ENCODE measurements at regions not wholly inside any gene's neighbourhood (a gene's known extent, or its start where the extent isn't known, plus 50 kb on each side); places are given as distances from the start of the nearest gene placed in this dataset.

DNA sequence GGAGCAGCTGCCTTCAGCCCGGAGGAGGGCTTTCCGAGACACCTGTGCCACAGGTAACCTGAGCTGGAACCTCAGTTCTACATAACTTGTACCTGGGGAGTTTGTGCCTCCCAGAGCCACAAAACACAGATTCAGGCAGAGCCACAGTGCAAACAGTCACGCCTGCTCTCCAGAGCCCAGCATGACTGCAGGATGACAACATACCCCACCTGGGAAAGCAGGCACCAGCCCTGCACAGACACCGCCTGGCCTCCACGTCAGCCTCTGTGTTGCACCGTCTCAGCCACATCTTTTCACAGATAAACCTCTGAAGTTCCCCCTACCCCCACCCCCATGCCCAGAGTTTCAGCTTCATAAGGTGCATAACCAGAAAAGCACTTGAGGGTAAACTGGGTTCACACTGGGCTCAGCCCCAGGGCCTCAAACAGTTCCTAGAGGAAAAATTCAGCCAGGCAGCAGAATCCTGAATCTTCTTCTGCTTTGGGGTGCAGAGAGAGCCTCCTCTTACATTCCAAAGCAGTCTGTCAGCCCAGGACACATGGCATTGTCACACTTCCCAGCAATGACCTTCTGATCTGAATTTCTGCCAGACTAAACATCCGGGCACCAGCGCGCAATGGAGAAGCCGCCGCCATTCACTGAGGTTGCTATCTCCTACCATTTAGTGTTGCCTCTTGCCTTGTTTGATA lies 229.5 kb downstream of the TOMM20 start:
- POLR2A ChIA-PET: no interaction called here
- TF ChIP-seq, protein P1, sequence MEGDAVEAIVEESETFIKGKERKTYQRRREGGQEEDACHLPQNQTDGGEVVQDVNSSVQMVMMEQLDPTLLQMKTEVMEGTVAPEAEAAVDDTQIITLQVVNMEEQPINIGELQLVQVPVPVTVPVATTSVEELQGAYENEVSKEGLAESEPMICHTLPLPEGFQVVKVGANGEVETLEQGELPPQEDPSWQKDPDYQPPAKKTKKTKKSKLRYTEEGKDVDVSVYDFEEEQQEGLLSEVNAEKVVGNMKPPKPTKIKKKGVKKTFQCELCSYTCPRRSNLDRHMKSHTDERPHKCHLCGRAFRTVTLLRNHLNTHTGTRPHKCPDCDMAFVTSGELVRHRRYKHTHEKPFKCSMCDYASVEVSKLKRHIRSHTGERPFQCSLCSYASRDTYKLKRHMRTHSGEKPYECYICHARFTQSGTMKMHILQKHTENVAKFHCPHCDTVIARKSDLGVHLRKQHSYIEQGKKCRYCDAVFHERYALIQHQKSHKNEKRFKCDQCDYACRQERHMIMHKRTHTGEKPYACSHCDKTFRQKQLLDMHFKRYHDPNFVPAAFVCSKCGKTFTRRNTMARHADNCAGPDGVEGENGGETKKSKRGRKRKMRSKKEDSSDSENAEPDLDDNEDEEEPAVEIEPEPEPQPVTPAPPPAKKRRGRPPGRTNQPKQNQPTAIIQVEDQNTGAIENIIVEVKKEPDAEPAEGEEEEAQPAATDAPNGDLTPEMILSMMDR (IDR thresholded peaks at IDR 0.05; ENCODE audit: insufficient read depth, low read depth, low read length): no peak
- CTCF ChIA-PET: no interaction called here
- Histone ChIP-seq H3K36me3 (ENCODE audit: control insufficient read depth, insufficient read depth, low read length) (no peaks in the 10 kb centered on the region), H3K27me3 (ENCODE audit: control insufficient read depth, insufficient read depth, low read length) (no peaks in the 10 kb centered on the region), H3K4me3 (ENCODE audit: low read depth, low read length) (no peak overlapping the region)
- DNase-seq (ENCODE audit: low read depth): no peak

DNA sequence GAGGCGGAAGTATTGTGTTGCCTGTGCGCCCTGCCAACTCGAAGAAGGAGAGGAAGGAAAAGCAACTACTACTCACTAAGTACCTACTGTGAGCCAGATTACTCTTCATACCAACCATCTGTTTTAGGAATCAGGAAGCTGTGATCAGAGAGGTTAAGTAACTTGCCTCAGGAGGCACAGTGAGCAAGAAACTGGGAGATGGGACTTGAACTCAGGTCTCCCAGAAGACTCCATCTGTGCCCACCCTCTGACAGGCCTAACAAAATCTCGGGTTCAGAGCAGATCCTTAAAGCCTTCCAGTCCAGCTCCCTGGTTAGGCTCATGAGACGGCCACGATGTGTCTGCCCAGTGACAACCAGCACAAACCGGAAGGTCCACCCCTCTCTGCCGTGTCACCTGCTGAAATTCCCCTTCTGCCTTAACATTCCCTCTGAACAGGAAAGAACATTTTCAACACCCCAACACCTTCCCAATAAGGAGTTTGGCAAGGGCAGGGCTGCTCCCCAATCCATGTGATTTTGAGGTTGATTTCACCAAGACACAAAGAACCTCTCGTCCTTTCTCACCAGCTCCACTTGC lies 230.1 kb downstream of the TOMM20 start:
- POLR2A ChIA-PET: no interaction called here
- no peak for DNase-seq (ENCODE audit: low read depth)
- Histone ChIP-seq H3K27me3 (ENCODE audit: control insufficient read depth, insufficient read depth, low read length) (no peaks in the 10 kb centered on the region), H3K36me3 (ENCODE audit: control insufficient read depth, insufficient read depth, low read length) (no peaks in the 10 kb centered on the region), H3K4me3 (ENCODE audit: low read depth, low read length) (no peak overlapping the region)
- CTCF ChIA-PET: no interaction called here
- TF ChIP-seq, protein P1 (IDR thresholded peaks at IDR 0.05; ENCODE audit: insufficient read depth, low read depth, low read length): no peak

DNA sequence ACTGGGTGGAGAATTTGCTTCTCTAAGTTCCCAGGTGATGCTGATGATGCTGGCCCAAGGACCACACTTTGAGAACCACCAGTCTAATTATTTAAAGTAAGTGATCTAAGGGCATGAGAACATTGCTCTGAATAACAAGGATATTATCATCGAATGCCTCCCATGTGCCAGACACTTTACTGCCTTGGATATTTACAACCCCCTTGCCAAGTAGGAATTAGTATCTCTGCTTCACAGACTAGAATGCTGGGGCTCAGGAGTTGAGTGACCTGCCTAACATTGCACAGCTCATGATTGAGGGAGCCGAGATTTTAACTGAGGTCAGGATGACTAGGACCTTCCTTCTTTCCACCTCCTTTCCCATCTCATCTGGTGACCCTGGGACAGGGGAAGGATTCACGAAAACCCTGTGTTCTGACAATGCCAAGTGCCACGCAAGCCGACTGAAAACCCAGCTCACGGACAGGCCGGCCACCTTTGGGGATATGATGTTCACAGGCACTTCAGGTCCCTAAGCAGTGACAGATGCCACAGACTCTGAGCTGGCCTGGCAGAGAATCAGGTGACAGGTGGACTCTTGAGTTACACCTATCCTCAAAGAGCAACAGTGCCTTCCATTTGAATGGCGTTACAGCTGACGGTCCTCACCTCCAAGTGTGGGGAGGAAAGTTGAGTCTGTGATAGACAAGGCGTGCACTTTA lies 230.7 kb downstream of the TOMM20 start:
- H3K27me3 ChIP-seq (ENCODE audit: control insufficient read depth, insufficient read depth, low read length): no peaks in the 10 kb centered on the region
- ChIA-PET CTCF (no interaction called here), POLR2A (no interaction called here)
- DNase-seq (ENCODE audit: low read depth): no peak
- H3K36me3 ChIP-seq (ENCODE audit: control insufficient read depth, insufficient read depth, low read length): no peaks in the 10 kb centered on the region
- H3K4me3 ChIP-seq (ENCODE audit: low read depth, low read length): no peak overlapping the region
- TF ChIP-seq, protein P1 (IDR thresholded peaks at IDR 0.05; ENCODE audit: insufficient read depth, low read depth, low read length): no peak

DNA sequence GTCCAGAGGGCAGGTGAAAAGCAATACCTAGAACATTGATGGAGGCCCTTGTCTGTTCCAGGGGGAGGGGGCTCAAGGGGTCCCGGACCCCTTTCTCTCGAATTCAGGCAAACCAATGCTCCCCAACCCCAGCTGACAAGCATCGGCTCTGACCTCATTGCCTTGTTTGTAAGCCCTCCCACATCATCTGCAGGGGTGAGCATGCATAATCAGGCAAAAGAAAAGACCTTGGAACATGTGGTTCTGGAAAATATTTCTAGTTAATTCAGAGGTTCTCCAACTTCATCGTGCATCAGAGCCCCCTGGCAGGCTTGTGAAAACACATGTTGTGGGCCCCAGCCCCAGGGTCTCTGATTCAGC lies 231.3 kb downstream of the TOMM20 start:
- no peaks in the 10 kb centered on the region for H3K36me3 ChIP-seq (ENCODE audit: control insufficient read depth, insufficient read depth, low read length)
- ChIA-PET CTCF (no interaction called here), POLR2A (no interaction called here)
- DNase-seq (ENCODE audit: low read depth): no peak
- H3K4me3 ChIP-seq (ENCODE audit: low read depth, low read length): no peak overlapping the region
- TF ChIP-seq, protein P1 (IDR thresholded peaks at IDR 0.05; ENCODE audit: insufficient read depth, low read depth, low read length): no peak
- no peaks in the 10 kb centered on the region for H3K27me3 ChIP-seq (ENCODE audit: control insufficient read depth, insufficient read depth, low read length)

DNA sequence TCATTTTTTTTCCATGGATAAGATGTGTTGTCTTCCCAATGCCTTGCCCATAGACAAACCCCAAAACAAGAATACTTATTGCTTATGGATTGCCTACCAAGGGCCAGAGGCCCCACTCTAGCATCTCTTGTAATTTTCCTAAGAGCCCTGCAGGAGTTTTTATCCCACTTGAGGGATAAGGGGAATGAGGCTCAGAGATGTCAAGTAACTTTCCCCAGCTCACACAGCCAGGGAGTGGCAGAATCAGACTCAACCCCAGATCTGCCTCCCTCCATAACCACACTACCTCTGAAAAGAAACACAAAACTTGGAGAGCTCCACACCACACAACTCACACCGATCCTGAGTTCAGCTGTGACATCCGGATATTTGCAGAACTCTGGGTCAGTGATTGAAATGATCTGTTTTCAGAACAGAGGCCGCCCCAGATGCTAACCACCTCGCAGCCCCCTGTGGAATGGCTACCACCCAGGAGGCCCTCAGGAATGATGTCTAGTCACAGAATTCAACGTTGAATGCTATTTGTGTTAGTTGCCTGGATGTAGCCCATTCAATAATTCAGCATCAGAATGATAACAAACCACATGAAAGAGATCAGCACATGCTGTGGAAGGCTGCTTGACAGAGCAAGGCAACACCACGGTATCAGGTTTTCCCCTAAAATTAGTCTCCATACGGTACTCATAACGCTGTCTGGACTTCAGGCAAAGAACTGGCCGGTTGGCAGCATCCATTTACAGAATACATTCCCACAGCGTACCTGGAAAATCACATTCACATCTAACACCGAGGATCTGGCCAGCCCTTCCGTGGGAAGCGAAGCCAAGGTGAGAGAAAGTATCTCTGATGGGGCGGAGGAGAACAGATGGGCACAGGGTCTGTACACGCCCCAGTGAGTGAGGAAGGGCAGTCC lies 231.9 kb downstream of the TOMM20 start:
- CTCF ChIA-PET: no interaction called here
- no peak overlapping the region for H3K4me3 ChIP-seq (ENCODE audit: low read depth, low read length)
- POLR2A ChIA-PET: no interaction called here
- H3K27me3 ChIP-seq (ENCODE audit: control insufficient read depth, insufficient read depth, low read length): no peaks in the 10 kb centered on the region
- TF ChIP-seq, protein P1 (IDR thresholded peaks at IDR 0.05; ENCODE audit: insufficient read depth, low read depth, low read length): no peak
- DNase-seq (ENCODE audit: low read depth): no peak
- no peaks in the 10 kb centered on the region for H3K36me3 ChIP-seq (ENCODE audit: control insufficient read depth, insufficient read depth, low read length)

All from BJ (cell line).